GM19240 (cell line): ENCODE measurements at regions not wholly inside any gene's neighbourhood (a gene's known extent, or its start where the extent isn't known, plus 50 kb on each side); places are given as distances from the start of the nearest gene placed in this dataset.

Experiments used
- DNase-seq: peaks from one replicate; pipeline ENCODE4 v3.0.0; 2011; ENCODE audit warnings: low spot score; ENCODE audit not compliant: insufficient read length

GRCh38 chr14:85425507-85425906, 104.4 kb upstream of the FLRT2 start:
- no peak for DNase-seq

- no peak for DNase-seq
Measured at GRCh38 chr14:85426068-85426935, 103.6 kb upstream of the FLRT2 start.

DNA sequence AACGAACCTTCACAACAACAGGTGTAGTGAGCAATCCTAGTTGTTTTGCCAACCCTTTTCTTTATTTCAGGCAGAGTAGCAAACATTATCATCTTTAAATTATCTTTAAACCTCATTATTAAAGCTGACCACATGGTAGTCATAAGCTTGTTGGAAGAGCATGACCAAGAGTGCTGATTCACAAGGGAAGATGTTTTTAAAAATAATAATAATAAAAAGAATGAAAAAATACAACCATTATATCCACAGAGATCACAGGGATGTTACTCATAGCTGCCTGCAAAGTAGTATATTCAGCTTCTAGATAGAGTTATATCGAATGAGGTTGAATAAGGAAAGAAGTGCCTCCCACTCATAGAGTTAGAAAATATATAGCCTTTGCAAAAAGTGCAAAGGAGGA, 101.0 kb upstream of the FLRT2 start:
- no peak for DNase-seq

- no peak for DNase-seq
Measured at GRCh38 chr14:85437148-85437547, 92.8 kb upstream of the FLRT2 start.

DNA sequence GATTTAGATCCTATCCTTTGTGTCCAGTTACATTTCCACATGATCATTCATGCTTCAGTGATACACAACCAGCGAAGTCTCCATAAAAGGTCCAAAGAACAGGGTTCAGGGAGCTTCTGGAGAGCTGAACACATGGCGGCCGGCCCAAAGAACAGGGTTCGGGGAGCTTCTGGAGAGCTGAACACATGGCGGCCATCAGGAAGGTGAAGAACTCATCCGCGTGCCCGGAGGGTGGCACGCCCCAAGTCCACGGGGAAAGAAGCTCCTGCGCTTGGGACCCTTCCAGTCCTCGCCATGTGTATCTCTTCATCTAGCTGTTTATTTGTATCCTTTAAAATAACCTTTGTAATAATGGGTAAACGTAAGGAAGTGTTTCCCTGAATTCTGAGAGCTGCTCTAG, 91.9 kb upstream of the FLRT2 start:
- no peak for DNase-seq

GRCh38 chr14:85438481-85438942, 91.4 kb upstream of the FLRT2 start:
- no peak for DNase-seq

DNA sequence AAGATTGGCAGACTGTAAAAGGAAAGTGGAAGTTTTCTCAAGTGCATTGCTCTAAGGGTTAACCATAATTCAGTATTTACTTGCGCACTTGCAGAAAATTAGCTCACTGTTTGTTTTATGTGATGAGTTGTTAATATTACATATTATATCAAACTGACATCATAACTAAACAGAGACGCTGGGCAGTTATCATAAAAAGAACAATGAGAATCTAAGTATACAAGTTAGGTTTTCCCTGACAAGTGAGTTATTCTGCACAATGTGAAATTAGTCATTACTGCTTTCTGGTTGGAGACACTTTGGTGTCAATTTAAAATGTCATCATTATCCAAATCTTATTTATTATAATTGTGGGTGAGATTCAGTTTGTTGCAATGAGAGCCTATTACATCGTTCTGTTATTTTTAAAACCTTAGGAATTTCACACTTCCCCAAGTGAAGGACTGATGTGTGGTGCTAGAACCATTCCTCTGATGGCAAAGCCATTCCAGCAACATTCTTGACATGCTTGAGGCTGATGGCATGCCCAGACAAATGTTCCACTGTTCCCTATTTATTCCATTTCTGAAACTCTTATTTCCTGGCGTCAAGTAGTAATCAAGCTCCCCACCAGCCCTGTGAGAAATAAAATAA, 90.1 kb upstream of the FLRT2 start:
- no peak for DNase-seq

- DNase-seq, result no peak
Measured at GRCh38 chr14:85441909-85442643, 87.9 kb upstream of the FLRT2 start.

DNA sequence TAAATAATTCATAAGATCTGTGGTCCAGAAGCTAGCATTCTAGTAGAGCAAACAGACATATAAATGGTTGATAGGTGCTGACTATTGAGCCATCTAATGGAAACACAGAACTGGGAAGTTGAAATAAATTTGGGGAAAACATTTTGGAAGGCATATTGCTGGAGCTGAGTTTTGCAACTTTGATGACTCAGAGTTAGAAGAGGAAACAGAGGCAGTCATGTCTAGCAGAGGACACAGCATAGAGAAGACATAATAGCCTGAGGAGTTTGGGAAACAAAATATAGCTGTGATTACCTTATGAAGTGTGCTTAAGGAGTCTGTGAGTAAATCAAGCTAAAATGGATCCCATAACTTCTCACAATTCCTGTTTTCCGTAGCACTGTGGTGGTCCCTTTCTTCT, 86.9 kb upstream of the FLRT2 start:
- DNase-seq, result no peak

DNA sequence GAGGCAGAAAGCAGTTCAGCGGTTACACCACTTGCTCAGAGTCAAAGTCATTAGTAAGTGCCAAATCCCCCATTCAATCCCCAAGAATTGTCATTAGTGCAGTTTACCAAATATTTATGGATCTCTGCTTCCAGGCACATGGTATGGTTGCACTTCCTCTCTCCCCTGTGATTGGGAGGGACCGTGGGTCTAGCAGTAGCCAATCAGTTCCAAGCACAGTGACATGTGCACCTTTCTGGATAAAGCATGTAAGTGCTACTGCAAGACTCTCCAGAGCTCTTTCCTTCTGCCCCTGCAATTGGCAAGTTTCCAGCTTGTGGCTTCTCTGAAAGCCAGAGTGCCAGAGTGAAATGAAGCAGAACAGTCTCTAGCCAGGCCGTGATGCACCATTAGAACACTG, 85.3 kb upstream of the FLRT2 start:
- DNase-seq, result no peak

GRCh38 chr14:85445151-85445795, 84.7 kb upstream of the FLRT2 start:
- DNase-seq, result no peak

- no peak for DNase-seq
Measured at GRCh38 chr14:85447883-85448282, 82.1 kb upstream of the FLRT2 start.

GRCh38 chr14:85451421-85451820, 78.5 kb upstream of the FLRT2 start:
- DNase-seq, result no peak

DNA sequence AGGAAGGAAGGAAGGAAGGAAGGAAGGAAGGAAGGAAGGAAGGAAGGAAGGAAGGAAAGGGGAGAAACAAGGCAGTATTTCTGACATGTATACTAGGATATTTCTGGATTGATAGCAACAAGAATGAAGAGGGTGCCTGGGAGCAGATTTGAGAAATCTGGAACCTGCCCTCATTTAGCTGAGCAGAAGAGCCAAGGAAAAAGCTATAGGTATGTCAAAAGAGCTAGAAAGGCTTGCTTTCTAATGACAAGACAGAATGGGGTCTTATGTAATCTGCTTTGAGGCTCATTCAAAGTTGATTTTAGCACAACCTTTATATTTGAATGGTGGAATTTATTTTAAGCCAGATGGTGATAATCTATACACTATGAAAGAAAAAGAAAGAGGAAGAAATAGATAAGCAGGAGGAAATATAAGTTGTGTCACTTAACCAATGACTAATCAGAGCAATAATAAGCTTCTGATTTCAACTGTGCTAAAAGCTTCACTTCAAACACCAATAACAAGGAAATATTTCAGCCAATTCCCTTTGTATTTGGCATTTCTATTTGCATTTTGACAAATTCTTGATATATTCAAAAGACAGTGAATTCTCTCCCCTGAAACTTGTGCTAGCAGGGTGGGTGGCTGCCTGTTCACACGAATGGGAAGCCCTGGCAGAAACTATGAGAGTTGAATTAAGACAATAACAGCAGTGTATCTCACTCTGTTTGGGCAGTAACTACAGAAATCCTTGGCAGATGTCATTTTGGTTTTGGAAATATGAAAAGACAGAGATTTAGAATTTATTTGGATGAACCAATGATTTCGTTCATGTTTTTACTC, 76.3 kb upstream of the FLRT2 start:
- no peak for DNase-seq

- no peak for DNase-seq
Measured at GRCh38 chr14:85454226-85454813, 75.6 kb upstream of the FLRT2 start.

GRCh38 chr14:85459361-85460000, 70.5 kb upstream of the FLRT2 start:
- no peak for DNase-seq

GRCh38 chr14:85461432-85462133, 68.4 kb upstream of the FLRT2 start:
- no peak for DNase-seq

DNA sequence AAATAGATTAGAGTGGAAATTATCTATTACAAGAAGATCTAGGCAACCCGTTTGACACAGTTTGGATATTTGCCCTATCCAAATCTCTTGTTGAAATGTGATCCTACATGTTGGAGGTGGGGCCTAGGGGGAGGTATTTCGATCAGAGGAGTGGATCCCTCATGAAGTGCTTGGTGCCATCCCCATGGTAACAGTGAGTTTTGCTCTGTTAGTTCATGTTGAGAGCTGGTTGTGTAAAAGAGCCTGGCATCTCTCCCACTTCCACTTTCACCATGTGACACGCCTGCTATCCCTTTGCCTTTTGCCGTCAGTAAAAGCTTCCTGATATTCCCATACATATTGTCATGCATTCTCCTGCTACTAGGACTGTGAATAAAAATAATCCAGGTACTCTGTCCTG, 66.4 kb upstream of the FLRT2 start:
- no peak for DNase-seq

DNA sequence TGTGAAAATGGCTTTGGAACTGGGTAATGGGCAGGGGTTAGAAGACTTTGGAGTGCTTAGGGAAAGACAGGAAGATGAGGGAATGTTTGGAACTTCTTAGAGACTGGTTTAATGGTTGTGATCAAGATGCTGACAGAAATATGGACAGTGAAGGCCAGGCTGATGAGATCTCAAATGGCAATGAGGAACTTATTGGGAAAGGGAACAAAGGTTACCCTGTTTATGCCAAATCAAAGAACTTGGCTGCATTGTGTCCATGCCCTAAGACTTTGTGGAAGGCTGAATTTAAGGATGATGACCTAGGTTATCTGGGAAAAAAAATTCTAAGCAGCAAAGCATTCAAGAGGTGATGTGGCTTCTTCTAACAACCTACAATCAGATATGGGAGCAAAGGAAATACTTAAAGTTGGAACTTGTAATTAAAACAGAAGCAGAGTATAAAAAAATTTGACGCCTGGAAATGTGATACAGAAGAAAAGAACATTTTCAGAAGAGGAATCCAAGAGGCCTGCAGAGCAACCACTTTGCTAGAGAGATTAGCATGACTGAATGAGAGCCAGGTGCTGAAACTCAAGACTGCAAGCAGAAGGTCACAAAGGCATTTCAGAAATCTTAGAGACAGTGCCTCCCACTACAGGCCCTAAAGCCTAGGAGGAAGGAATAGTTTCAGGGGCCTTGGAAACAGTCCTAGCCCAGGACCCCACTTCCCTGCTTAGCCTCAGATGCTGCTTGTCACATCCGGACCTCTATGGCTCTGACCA, 65.6 kb upstream of the FLRT2 start:
- no peak for DNase-seq
